H1 (cell line): ENCODE measurements at regions not wholly inside any gene's neighbourhood (a gene's known extent, or its start where the extent isn't known, plus 50 kb on each side); places are given as distances from the start of the nearest gene placed in this dataset.

ENCODE experiments used
- CTCF ChIA-PET: fragments of 300-600 bp; sonication (Branson Sonifier 250); formaldehyde crosslinking; loops from one replicate; lab custom pipeline; 2021; ENCODE audit not compliant: partially characterized antibody; lab: Charles Lee
- POLR2A ChIA-PET: fragments of 300-600 bp; sonication (Branson Sonifier 250); formaldehyde crosslinking; loops from one replicate; lab custom pipeline; 2021; ENCODE audit warnings: inconsistent platforms; ENCODE audit not compliant: partially characterized antibody; lab: Charles Lee
- DNase-seq, 2 experiments: peaks; one replicate each; pipeline versions ENCODE4 v3.0.0 to v3.0.0-alpha.2; 2010 to 2022; ENCODE audit warnings: low spot score in 2 of 2, low read depth in 1 of 2, mixed read lengths in 1 of 2
- FAIRE-seq: peaks from 2 replicates; lab custom pipeline; 2011; peaks lifted over from hg19 to GRCh38; lab: Jason Lieb, UNC
- H2AFZ ChIP-seq: 2 replicates; pipeline ENCODE4 v1.8.1; 2012; ENCODE audit warnings: low read length, inconsistent platforms
- H2AK5ac ChIP-seq: 2 replicates; pipeline ENCODE4 v1.6.1; 2013; ENCODE audit warnings: low read depth, low read length
- H2BK120ac ChIP-seq: replicated peaks from 2 replicates; pipeline ENCODE3; 2013; ENCODE audit warnings: low read depth, low read length, inconsistent platforms
- H2BK12ac ChIP-seq: 2 replicates; pipeline ENCODE4 v1.6.1; 2013; ENCODE audit warnings: low read depth, low read length
- H2BK15ac ChIP-seq: 2 replicates; pipeline ENCODE4 v1.6.1; 2013; ENCODE audit warnings: low read length
- H2BK20ac ChIP-seq: 2 replicates; pipeline ENCODE4 v1.6.1; 2013; ENCODE audit warnings: low read length
- H2BK5ac ChIP-seq: 2 replicates; pipeline ENCODE4 v1.6.1; 2013; ENCODE audit warnings: low read depth, low read length
- H3K14ac ChIP-seq: 2 replicates; pipeline ENCODE4 v1.6.1; 2013; ENCODE audit warnings: inconsistent platforms; ENCODE audit not compliant: insufficient read length
- H3K18ac ChIP-seq: 2 replicates; pipeline ENCODE4 v1.6.1; 2013; ENCODE audit warnings: low read length; ENCODE audit errors: extremely low read depth
- H3K23ac ChIP-seq: 2 replicates; pipeline ENCODE4 v1.6.1; 2013; ENCODE audit warnings: inconsistent platforms; ENCODE audit not compliant: insufficient read length
- H3K23me2 ChIP-seq: 2 replicates; pipeline ENCODE4 v1.6.1; 2013; ENCODE audit warnings: low read depth, low read length
- H3K27ac ChIP-seq: 2 replicates; pipeline ENCODE4 v1.6.1; 2011; ENCODE audit warnings: low read depth, low read length, inconsistent platforms
- H3K27me3 ChIP-seq, 4 experiments: replicated peaks in 1 of 4; 1 replicate in 1 of 4; 2 replicates in 3 of 4; pipeline versions ENCODE4 v1.6.1 to v1.8.1; 2011 to 2013; ENCODE audit warnings: low read length in 3 of 4, mild to moderate bottlenecking in 3 of 4, inconsistent platforms in 2 of 4, mixed read lengths in 2 of 4, moderate library complexity in 1 of 4; ENCODE audit not compliant: control insufficient read depth in 3 of 4, insufficient read depth in 3 of 4; ENCODE audit errors: extremely low read depth in 1 of 4
- H3K36me3 ChIP-seq, 4 experiments: 2 replicates each; pipeline versions ENCODE4 v1.6.1 to v1.8.1; 2011 to 2013; ENCODE audit warnings: mild to moderate bottlenecking in 4 of 4, low read length in 3 of 4, moderate library complexity in 2 of 4, control low read depth in 1 of 4, inconsistent platforms in 1 of 4; ENCODE audit not compliant: insufficient read depth in 4 of 4, control insufficient read depth in 2 of 4
- H3K4ac ChIP-seq: replicated peaks from 2 replicates; pipeline ENCODE3; 2013; ENCODE audit warnings: low read length, low read depth, mixed read lengths, inconsistent platforms; ENCODE audit not compliant: insufficient read length
- H3K4me1 ChIP-seq, 4 experiments: replicated peaks in 1 of 4; 1 replicate in 1 of 4; 2 replicates in 3 of 4; pipeline versions ENCODE4 v1.6.1 to v1.8.1; 2011 to 2013; ENCODE audit warnings: low read length in 3 of 4, inconsistent platforms in 2 of 4, mixed read lengths in 1 of 4; ENCODE audit not compliant: insufficient read depth in 4 of 4, control insufficient read depth in 3 of 4
- H3K4me2 ChIP-seq, 2 experiments: 2 replicates each; pipeline versions ENCODE4 v1.6.1 to v1.8.1; 2011 to 2013; ENCODE audit warnings: low read depth in 2 of 2, low read length in 2 of 2, control low read depth in 1 of 2, inconsistent platforms in 1 of 2, mild to moderate bottlenecking in 1 of 2; ENCODE audit not compliant: insufficient read depth in 1 of 2
- H3K4me3 ChIP-seq, 4 experiments: fragments of 200-600, 300-600 bp in 1 of 4; sonication (generic), shearing (Covaris generic), sonication (Bioruptor Twin) in 1 of 4; 2 replicates each; pipeline versions ENCODE4 v1.5.1 to v1.8.1; 2011 to 2016; ENCODE audit warnings: low read length in 4 of 4, low read depth in 3 of 4, control low read depth in 2 of 4, inconsistent platforms in 2 of 4, mild to moderate bottlenecking in 2 of 4, mixed read lengths in 1 of 4, moderate library complexity in 1 of 4; ENCODE audit not compliant: insufficient read depth in 2 of 4; ENCODE audit errors: extremely low read depth in 1 of 4
- H3K56ac ChIP-seq: replicated peaks from 2 replicates; pipeline ENCODE3; 2013; ENCODE audit warnings: low read depth, mild to moderate bottlenecking, mixed read lengths, low read length, inconsistent platforms; ENCODE audit not compliant: insufficient read length
- H3K79me1 ChIP-seq: 2 replicates; pipeline ENCODE4 v1.6.1; 2013; ENCODE audit warnings: low read depth, low read length, control low read depth
- H3K79me2 ChIP-seq, 2 experiments: 2 replicates each; pipeline versions ENCODE4 v1.6.1 to v1.8.1; 2012 to 2013; ENCODE audit warnings: low read length in 2 of 2, mild to moderate bottlenecking in 2 of 2, inconsistent platforms in 1 of 2; ENCODE audit not compliant: insufficient read depth in 2 of 2, control insufficient read depth in 1 of 2
- H3K9ac ChIP-seq, 4 experiments: replicated peaks in 1 of 4; 1 replicate in 1 of 4; 2 replicates in 3 of 4; pipeline versions ENCODE4 v1.6.1 to v1.8.1; 2011 to 2013; ENCODE audit warnings: low read depth in 3 of 4, low read length in 3 of 4, control low read depth in 2 of 4, mild to moderate bottlenecking in 2 of 4, moderate library complexity in 2 of 4, inconsistent platforms in 1 of 4; ENCODE audit errors: extremely low read depth in 1 of 4
- H3K9me3 ChIP-seq, 2 experiments: 2 replicates each; pipeline versions ENCODE4 v1.6.1 to v1.8.1; 2012 to 2013; ENCODE audit warnings: mild to moderate bottlenecking in 2 of 2, moderate library complexity in 2 of 2, control low read depth in 1 of 2, inconsistent platforms in 1 of 2, low read depth in 1 of 2, low read length in 1 of 2, mixed read lengths in 1 of 2; ENCODE audit not compliant: insufficient read depth in 2 of 2
- H4K20me1 ChIP-seq, 2 experiments: replicated peaks in 1 of 2; 2 replicates each; pipeline versions ENCODE3 to v1.8.1; 2011 to 2013; ENCODE audit warnings: inconsistent platforms in 2 of 2, low read length in 2 of 2, mild to moderate bottlenecking in 1 of 2; ENCODE audit not compliant: insufficient read depth in 2 of 2, control insufficient read depth in 1 of 2
- H4K5ac ChIP-seq: 2 replicates; pipeline ENCODE4 v1.6.1; 2013; ENCODE audit warnings: low read length, low read depth, mixed read lengths, inconsistent platforms; ENCODE audit not compliant: insufficient read length
- H4K8ac ChIP-seq: 2 replicates; pipeline ENCODE4 v1.8.0; 2013; ENCODE audit warnings: mild to moderate bottlenecking, moderate library complexity, low read length, inconsistent platforms; ENCODE audit not compliant: insufficient read depth; ENCODE audit errors: extremely low read depth
- H4K91ac ChIP-seq: replicated peaks from 2 replicates; pipeline ENCODE3; 2013; ENCODE audit warnings: low read length, mixed read lengths, inconsistent platforms; ENCODE audit not compliant: insufficient read length
- E2F6 ChIP-seq: IDR thresholded peaks from 2 replicates; pipeline ENCODE4 v1.6.1; 2012; ENCODE audit warnings: inconsistent platforms
- EP300 ChIP-seq, 2 experiments: IDR thresholded peaks; 1 replicate in 1 of 2; 2 replicates in 1 of 2; pipeline ENCODE4 v1.6.1; 2011 to 2012; ENCODE audit warnings: low read depth in 2 of 2, low read length in 2 of 2, mild to moderate bottlenecking in 2 of 2, borderline replicate concordance in 1 of 2, inconsistent platforms in 1 of 2, moderate library complexity in 1 of 2
- EZH2 ChIP-seq: fragments of 200-600 bp; sonication (generic); IDR thresholded peaks from 2 replicates; pipeline ENCODE4 v1.7.1; 2012; ENCODE audit warnings: low read depth, mild to moderate bottlenecking, moderate library complexity, low read length, inconsistent platforms; ENCODE audit not compliant: severe bottlenecking
- JUN ChIP-seq: IDR thresholded peaks from 2 replicates; pipeline ENCODE4 v1.6.1; 2011; ENCODE audit warnings: low read depth, mild to moderate bottlenecking, improper control_type of control experiment, low read length
- KDM5A ChIP-seq: fragments of 200-600 bp; IDR thresholded peaks from 2 replicates; pipeline ENCODE4 v1.7.1; 2012; ENCODE audit warnings: mild to moderate bottlenecking, low read length, inconsistent platforms, mixed read lengths
- NRF1 ChIP-seq: IDR thresholded peaks from 2 replicates; pipeline ENCODE4 v1.6.1; 2011; ENCODE audit warnings: mild to moderate bottlenecking, low read depth, low read length, improper control_type of control experiment
- RBBP5 ChIP-seq: IDR thresholded peaks from 2 replicates; pipeline ENCODE4 v1.7.1; 2012; ENCODE audit warnings: low read depth, mild to moderate bottlenecking, inconsistent platforms, low read length, moderate library complexity, borderline replicate concordance
- SAP30 ChIP-seq: fragments of 300-600 bp; sonication (generic); IDR thresholded peaks from 2 replicates; pipeline ENCODE4 v1.7.1; 2012; ENCODE audit warnings: low read length, moderate library complexity, mild to moderate bottlenecking, inconsistent platforms; ENCODE audit not compliant: insufficient read depth, insufficient replicate concordance
- SIN3A ChIP-seq, 2 experiments: IDR thresholded peaks in 1 of 2; conservative IDR thresholded peaks in 1 of 2; 2 replicates each; pipeline ENCODE4 v1.6.1; 2011 to 2012; ENCODE audit warnings: low read length in 2 of 2, improper control_type of control experiment in 1 of 2, low read depth in 1 of 2, mild to moderate bottlenecking in 1 of 2
- SIRT6 ChIP-seq: IDR thresholded peaks from one replicate; pipeline ENCODE4 v1.7.1; 2012; ENCODE audit warnings: low read length, inconsistent platforms
- ZNF274 ChIP-seq: IDR thresholded peaks from 2 replicates; pipeline ENCODE4 v1.7.0; 2012; ENCODE audit warnings: low read length, borderline replicate concordance; ENCODE audit errors: extremely low read depth
- WGBS, 2 experiments: shearing (Covaris generic) in 1 of 2; methylation state at CpG; one replicate each; pipeline versions ENCODE4 v1.1.6 to v1.1.7; 2013 to 2015; ENCODE audit warnings: low lambda C conversion rate in 2 of 2, mixed read lengths in 2 of 2, inconsistent platforms in 1 of 2, low coverage in 1 of 2, missing lambda C conversion rate in 1 of 2; ENCODE audit not compliant: insufficient replicate concordance in 2 of 2, insufficient coverage in 1 of 2, insufficient read length in 1 of 2; ENCODE audit errors: extremely low coverage in 1 of 2, missing lambda C conversion rate in 1 of 2; 5-methylcytosine and 5-hydroxymethylcytosine counted together

- H3K27ac ChIP-seq: no peak overlapping the region
- CTCF ChIA-PET: interaction anchor here (1.1 kb wide), 1 partner anchor 41 kb away, joined by 3 read pairs; no protein-coding TSS in a partner anchor
- no peaks in the 10 kb centered on the region for H4K20me1 ChIP-seq
- H3K4ac ChIP-seq: no peak overlapping the region
- H4K5ac ChIP-seq: no peak overlapping the region
- H4K91ac ChIP-seq: no peak overlapping the region
- H2BK20ac ChIP-seq: no peak overlapping the region
- H3K36me3 ChIP-seq: no peaks in the 10 kb centered on the region
- no peak overlapping the region for H3K23ac ChIP-seq
- H2BK120ac ChIP-seq: no peak overlapping the region
- no peak overlapping the region for H3K4me2 ChIP-seq
- no peaks in the 10 kb centered on the region for H3K27me3 ChIP-seq
- no peaks in the 10 kb centered on the region; a peak in 1 of 7 replicates for H3K4me1 ChIP-seq
- H3K23me2 ChIP-seq: no peaks in the 10 kb centered on the region; the same call in 1 of the 2 replicates
- H3K79me1 ChIP-seq: no peaks in the 10 kb centered on the region
- POLR2A ChIA-PET: no interaction called here
- no peak overlapping the region for H2AK5ac ChIP-seq
- no peak overlapping the region; the same call in 1 of the 2 replicates for H4K8ac ChIP-seq
- H2BK15ac ChIP-seq: no peak overlapping the region
- peak overlapping the region; percentile 38; the same call in 1 of the 2 replicates for H3K18ac ChIP-seq
- FAIRE-seq (no peak), DNase-seq (no peak)
- H3K4me3 ChIP-seq: no peak overlapping the region
- H3K56ac ChIP-seq: no peak overlapping the region
- H2BK5ac ChIP-seq: no peak overlapping the region
- H3K14ac ChIP-seq: no peak overlapping the region
- no peaks in the 10 kb centered on the region for H3K79me2 ChIP-seq
- WGBS, 2 experiments: 94% methylated on average over 17 of the region's 19 CpGs; no CpG with 5 or more reads in 1 of the 2 experiments
- no peak overlapping the region for H2AFZ ChIP-seq
- H2BK12ac ChIP-seq: no peak overlapping the region
- H3K9ac ChIP-seq: no peak overlapping the region
- H3K9me3 ChIP-seq: no peaks in the 10 kb centered on the region
- TF ChIP-seq ZNF274 (no peak), KDM5A (no peak), SIN3A (conservative IDR thresholded peaks at IDR 0.05 in 1 of 2, IDR thresholded peaks at IDR 0.05 in 1 of 2; ENCODE audit: low read depth in 1 of 2, low read length in 2 of 2) (no peak), EZH2 (no peak), EP300 (IDR thresholded peaks at IDR 0.05; ENCODE audit: borderline replicate concordance in 1 of 2, low read depth in 2 of 2, low read length in 2 of 2) (no peak), JUN (no peak), NRF1 (no peak), E2F6 (no peak), SAP30 (no peak), RBBP5 (no peak), SIRT6 (no peak)
These were observed 1520.7 kb downstream of the BRD1 start for GRCh38 chr22:48306785-48307510.
